ENCODE measurements at regions not wholly inside any gene's neighbourhood (a gene's known extent, or its start where the extent isn't known, plus 50 kb on each side); places are given as distances from the start of the nearest gene placed in this dataset.

DNA sequence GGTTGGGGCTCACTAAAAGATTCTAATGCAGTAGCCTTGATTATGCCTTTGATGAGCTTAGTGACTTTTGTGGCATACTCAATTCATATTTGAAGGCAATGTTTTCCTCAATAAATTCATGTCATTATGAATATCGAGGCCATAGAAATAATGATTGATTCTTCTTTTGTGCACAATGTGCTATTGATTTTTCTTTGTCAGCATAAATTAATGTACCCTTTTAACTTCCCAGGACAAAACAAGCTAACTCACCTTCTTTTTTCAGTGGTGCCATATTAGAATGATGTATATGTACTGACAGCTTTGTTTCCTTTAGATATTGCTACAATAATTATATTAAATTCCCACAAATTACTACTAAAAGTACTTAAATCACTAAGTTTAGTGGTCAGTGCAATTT is 484.3 kb upstream of the HS3ST5 start:
- TF ChIP-seq, protein P1, sequence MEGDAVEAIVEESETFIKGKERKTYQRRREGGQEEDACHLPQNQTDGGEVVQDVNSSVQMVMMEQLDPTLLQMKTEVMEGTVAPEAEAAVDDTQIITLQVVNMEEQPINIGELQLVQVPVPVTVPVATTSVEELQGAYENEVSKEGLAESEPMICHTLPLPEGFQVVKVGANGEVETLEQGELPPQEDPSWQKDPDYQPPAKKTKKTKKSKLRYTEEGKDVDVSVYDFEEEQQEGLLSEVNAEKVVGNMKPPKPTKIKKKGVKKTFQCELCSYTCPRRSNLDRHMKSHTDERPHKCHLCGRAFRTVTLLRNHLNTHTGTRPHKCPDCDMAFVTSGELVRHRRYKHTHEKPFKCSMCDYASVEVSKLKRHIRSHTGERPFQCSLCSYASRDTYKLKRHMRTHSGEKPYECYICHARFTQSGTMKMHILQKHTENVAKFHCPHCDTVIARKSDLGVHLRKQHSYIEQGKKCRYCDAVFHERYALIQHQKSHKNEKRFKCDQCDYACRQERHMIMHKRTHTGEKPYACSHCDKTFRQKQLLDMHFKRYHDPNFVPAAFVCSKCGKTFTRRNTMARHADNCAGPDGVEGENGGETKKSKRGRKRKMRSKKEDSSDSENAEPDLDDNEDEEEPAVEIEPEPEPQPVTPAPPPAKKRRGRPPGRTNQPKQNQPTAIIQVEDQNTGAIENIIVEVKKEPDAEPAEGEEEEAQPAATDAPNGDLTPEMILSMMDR (IDR thresholded peaks at IDR 0.05): no peak
- TF ChIP-seq CHD2 (IDR thresholded peaks at IDR 0.05; ENCODE audit: low read length, partially characterized antibody) (no peak), RXRA (IDR thresholded peaks at IDR 0.05; ENCODE audit: borderline replicate concordance, low read depth) (no peak), TCF12 (IDR thresholded peaks at IDR 0.05) (no peak)

Data from SK-N-SH (cell line).